Endodermal cell (in vitro differentiated cells): ENCODE measurements at regions not wholly inside any gene's neighbourhood (a gene's known extent, or its start where the extent isn't known, plus 50 kb on each side); places are given as distances from the start of the nearest gene placed in this dataset.

Experiments
- DNase-seq: peaks from one replicate; pipeline ENCODE4 v3.0.0-alpha.2; 2017
- H3K27ac ChIP-seq: 2 replicates; pipeline ENCODE4 v1.5.1; 2013; ENCODE audit warnings: mild to moderate bottlenecking, low read depth, low read length, moderate library complexity
- H3K27me3 ChIP-seq: 2 replicates; pipeline ENCODE4 v1.6.1; 2013; ENCODE audit warnings: mild to moderate bottlenecking, low read length, moderate library complexity; ENCODE audit not compliant: insufficient read depth, control insufficient read depth, poor library complexity, severe bottlenecking
- H3K36me3 ChIP-seq: 2 replicates; pipeline ENCODE4 v1.7.0; 2013; ENCODE audit warnings: mild to moderate bottlenecking, low read length, moderate library complexity; ENCODE audit not compliant: control insufficient read depth, insufficient read depth
- H3K4me1 ChIP-seq: one replicate; pipeline ENCODE4 v1.7.0; 2013; ENCODE audit warnings: low read length; ENCODE audit not compliant: control insufficient read depth, insufficient read depth
- H3K4me3 ChIP-seq: 2 replicates; pipeline ENCODE4 v1.5.1; 2013; ENCODE audit warnings: mild to moderate bottlenecking, low read length, moderate library complexity
- H3K9ac ChIP-seq: 2 replicates; pipeline ENCODE4 v1.6.1; 2013; ENCODE audit warnings: mild to moderate bottlenecking, low read length, moderate library complexity; ENCODE audit not compliant: poor library complexity, severe bottlenecking; ENCODE audit errors: extremely low read depth
- H3K9me3 ChIP-seq: 2 replicates; pipeline ENCODE4 v1.6.1; 2013; ENCODE audit warnings: mild to moderate bottlenecking, low read length, moderate library complexity; ENCODE audit not compliant: control insufficient read depth
- H3K27ac Mint-ChIP-seq: 2 replicates; pipeline ENCODE4 v1.8.0; 2020; ENCODE audit warnings: mixed read lengths
- H3K27me3 Mint-ChIP-seq: 2 replicates; pipeline ENCODE4 v1.8.0; 2021; ENCODE audit warnings: mild to moderate bottlenecking, mixed read lengths; ENCODE audit not compliant: insufficient read depth
- H3K36me3 Mint-ChIP-seq: 2 replicates; pipeline ENCODE4 v1.8.0; 2020; ENCODE audit warnings: low read depth, mixed read lengths
- H3K4me1 Mint-ChIP-seq: 2 replicates; pipeline ENCODE4 v1.8.0; 2020; ENCODE audit warnings: mixed read lengths
- H3K4me3 Mint-ChIP-seq: 2 replicates; pipeline ENCODE4 v1.8.0; 2020; ENCODE audit warnings: mild to moderate bottlenecking, moderate library complexity, mixed read lengths
- H3K9me3 Mint-ChIP-seq: 2 replicates; pipeline ENCODE4 v1.8.0; 2020; ENCODE audit warnings: mild to moderate bottlenecking, mixed read lengths
- CTCF ChIP-seq: fragments of 200-600 bp; sonication (generic); conservative IDR thresholded peaks from 2 replicates; pipeline ENCODE4 v1.5.0; 2021; ENCODE audit warnings: antibody characterized with exemption, mild to moderate bottlenecking
- WGBS, 2 experiments: methylation state at CpG; one replicate each; pipeline versions ENCODE4 v1.1.5 to v1.1.7; 2013; ENCODE audit warnings: missing lambda C conversion rate in 2 of 2, mixed read lengths in 1 of 2; ENCODE audit not compliant: insufficient coverage in 1 of 2, insufficient read length in 1 of 2; 5-methylcytosine and 5-hydroxymethylcytosine counted together

- no peaks in the 10 kb centered on the region for H3K36me3 Mint-ChIP-seq
- Histone ChIP-seq H3K27ac (no peak overlapping the region), H3K4me1 (peaks cover 16% of the 10 kb centered on the region), H3K9ac (no peak overlapping the region), H3K9me3 (no peaks in the 10 kb centered on the region), H3K4me3 (no peak overlapping the region), H3K27me3 (no peaks in the 10 kb centered on the region), H3K36me3 (no peaks in the 10 kb centered on the region)
- H3K4me1 Mint-ChIP-seq, result peaks cover 49% of the 10 kb centered on the region
- H3K9me3 Mint-ChIP-seq, result no peaks in the 10 kb centered on the region
- H3K27ac Mint-ChIP-seq, result no peak overlapping the region
- no peak overlapping the region for H3K4me3 Mint-ChIP-seq
- 98% methylated on average over 5 to 6 of the region's 6 CpGs for WGBS, 2 experiments
- no peak for DNase-seq
- H3K27me3 Mint-ChIP-seq, result no peaks in the 10 kb centered on the region
- TF ChIP-seq CTCF, result no peak
These were observed 193.4 kb downstream of the SEMA6A start for GRCh38 chr5:116381201-116381600.

GRCh38 chr5:116380621-116381020, 194.0 kb downstream of the SEMA6A start:
- Mint-ChIP-seq H3K36me3 (no peaks in the 10 kb centered on the region), H3K27me3 (no peaks in the 10 kb centered on the region), H3K9me3 (no peaks in the 10 kb centered on the region), H3K4me3 (no peak overlapping the region), H3K4me1 (peaks cover 53% of the 10 kb centered on the region), H3K27ac (no peak overlapping the region)
- TF ChIP-seq CTCF, result no peak
- no peak overlapping the region for H3K27ac ChIP-seq
- peaks cover 16% of the 10 kb centered on the region for H3K4me1 ChIP-seq
- no peaks in the 10 kb centered on the region for H3K9me3 ChIP-seq
- 96% methylated on average over 2 of the region's 2 CpGs; no CpG with 5 or more reads in 1 of the 2 experiments for WGBS, 2 experiments
- H3K9ac ChIP-seq, result no peak overlapping the region
- no peaks in the 10 kb centered on the region for H3K36me3 ChIP-seq
- H3K27me3 ChIP-seq, result no peaks in the 10 kb centered on the region
- DNase-seq, result no peak
- no peak overlapping the region for H3K4me3 ChIP-seq

- H3K4me1 ChIP-seq, result peaks cover 16% of the 10 kb centered on the region
- H3K4me3 Mint-ChIP-seq, result no peak overlapping the region
- H3K4me3 ChIP-seq, result no peak overlapping the region
- no peaks in the 10 kb centered on the region for H3K9me3 Mint-ChIP-seq
- no peaks in the 10 kb centered on the region for H3K27me3 Mint-ChIP-seq
- H3K27me3 ChIP-seq, result no peaks in the 10 kb centered on the region
- H3K27ac ChIP-seq, result peak overlapping the region; percentile 76
- WGBS, 2 experiments, result 94 to 100% methylated on average over 4 to 5 of the region's 5 CpGs
- no peak overlapping the region for H3K27ac Mint-ChIP-seq
- TF ChIP-seq CTCF, result no peak
- H3K9me3 ChIP-seq, result no peaks in the 10 kb centered on the region
- no peaks in the 10 kb centered on the region for H3K36me3 ChIP-seq
- H3K4me1 Mint-ChIP-seq, result peaks cover 53% of the 10 kb centered on the region
- H3K36me3 Mint-ChIP-seq, result no peaks in the 10 kb centered on the region
- no peak for DNase-seq
- no peak overlapping the region for H3K9ac ChIP-seq
These were observed 195.3 kb downstream of the SEMA6A start for GRCh38 chr5:116379306-116379705.
